HUES64 (cell line): ENCODE measurements at regions not wholly inside any gene's neighbourhood (a gene's known extent, or its start where the extent isn't known, plus 50 kb on each side); places are given as distances from the start of the nearest gene placed in this dataset.

Source experiments
- H3K27ac ChIP-seq: 2 replicates; pipeline ENCODE4 v1.7.0; 2013; ENCODE audit warnings: low read depth, low read length, inconsistent platforms
- H3K27me3 ChIP-seq: 2 replicates; pipeline ENCODE4 v1.6.1; 2013; ENCODE audit warnings: mild to moderate bottlenecking, low read length; ENCODE audit not compliant: insufficient read depth
- H3K36me3 ChIP-seq: 2 replicates; pipeline ENCODE4 v1.6.1; 2013; ENCODE audit warnings: mild to moderate bottlenecking, low read length; ENCODE audit not compliant: insufficient read depth
- H3K4me1 ChIP-seq: 2 replicates; pipeline ENCODE4 v1.6.1; 2013; ENCODE audit warnings: mild to moderate bottlenecking, low read length, moderate library complexity; ENCODE audit not compliant: insufficient read depth
- H3K4me3 ChIP-seq: 2 replicates; pipeline ENCODE4 v1.5.1; 2013; ENCODE audit warnings: mild to moderate bottlenecking, low read length, moderate library complexity
- H3K9ac ChIP-seq: 2 replicates; pipeline ENCODE4 v1.6.1; 2013; ENCODE audit warnings: mild to moderate bottlenecking, low read depth, low read length
- H3K9me3 ChIP-seq: 2 replicates; pipeline ENCODE4 v1.6.1; 2013; ENCODE audit warnings: low read depth, low read length; ENCODE audit not compliant: insufficient read depth
- WGBS: fragments of 150-250, 120-280 bp; methylation state at CpG from one replicate; pipeline ENCODE4 v1.1.7; 2013; ENCODE audit warnings: missing lambda C conversion rate; 5-methylcytosine and 5-hydroxymethylcytosine counted together

DNA sequence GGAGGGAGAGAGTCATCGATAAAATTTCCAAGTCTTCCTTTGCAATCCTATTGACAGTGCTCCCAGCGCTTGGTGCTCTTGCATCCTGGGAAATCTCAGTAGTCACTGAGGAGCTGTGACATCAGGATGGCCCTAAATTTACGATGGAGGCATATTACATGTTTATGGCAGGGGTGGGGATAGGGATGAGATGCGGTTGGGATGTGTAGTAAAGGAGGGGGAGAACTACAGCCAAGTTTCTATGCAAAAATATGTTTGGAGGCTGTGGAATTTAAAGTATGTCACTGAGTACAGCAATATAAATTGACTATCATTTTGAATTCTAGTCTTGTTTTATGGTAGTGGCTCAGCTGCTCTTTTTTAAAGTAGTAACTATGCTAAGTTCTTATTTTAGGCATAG lies 544.9 kb downstream of the PKHD1 start:
- Histone ChIP-seq H3K27me3 (no peaks in the 10 kb centered on the region), H3K36me3 (no peaks in the 10 kb centered on the region), H3K9me3 (no peaks in the 10 kb centered on the region), H3K4me1 (no peaks in the 10 kb centered on the region), H3K4me3 (no peak overlapping the region), H3K9ac (no peak overlapping the region), H3K27ac (no peak overlapping the region)
- 93% methylated on average over 4 of the region's 4 CpGs for WGBS

DNA sequence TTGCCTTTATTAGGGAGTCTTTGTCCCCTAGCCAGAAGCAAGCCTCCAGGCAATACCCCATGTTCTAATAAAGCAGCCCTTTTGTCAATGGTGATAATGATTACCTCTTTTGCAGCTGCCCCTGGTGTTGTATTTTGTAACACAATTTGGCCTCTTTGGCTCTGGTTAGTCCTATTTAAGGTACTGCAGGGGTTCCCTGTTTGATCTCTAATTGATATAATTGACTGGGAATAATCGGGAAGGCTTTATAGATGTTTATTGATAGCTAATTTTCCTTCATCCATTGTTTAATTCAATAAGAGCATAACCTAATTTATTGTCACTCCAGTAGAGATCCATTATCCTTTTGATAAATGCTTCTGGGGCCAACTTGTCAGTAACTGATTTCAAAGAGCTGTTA lies 537.2 kb downstream of the PKHD1 start:
- H3K9ac ChIP-seq = no peak overlapping the region
- no CpG with 5 or more reads among the region's 1 CpG for WGBS
- no peaks in the 10 kb centered on the region for H3K36me3 ChIP-seq
- no peak overlapping the region for H3K4me3 ChIP-seq
- H3K27ac ChIP-seq = no peak overlapping the region
- peaks cover 4% of the 10 kb centered on the region; the same call in 1 of the 2 replicates for H3K4me1 ChIP-seq
- no peaks in the 10 kb centered on the region for H3K9me3 ChIP-seq
- H3K27me3 ChIP-seq = no peaks in the 10 kb centered on the region

DNA sequence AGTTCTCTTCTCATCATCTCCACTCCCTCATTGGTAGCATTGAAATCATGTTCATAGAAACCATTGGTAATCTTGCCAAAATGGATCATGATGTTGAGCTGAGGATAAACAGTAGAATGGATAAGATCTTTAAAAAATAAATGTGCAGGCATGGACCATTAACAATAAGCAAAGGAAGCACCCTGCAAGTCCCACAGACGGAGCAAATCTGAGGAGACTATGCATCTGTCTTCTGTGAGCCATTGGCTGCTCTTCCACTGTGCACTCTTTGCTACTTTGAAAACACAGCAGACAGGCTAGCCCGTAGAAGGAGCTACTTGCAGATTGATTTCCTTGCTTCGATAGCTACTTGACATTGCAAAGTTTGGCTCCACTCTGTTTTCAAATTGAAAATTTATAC lies 535.0 kb downstream of the PKHD1 start:
- peaks cover 4% of the 10 kb centered on the region; the same call in 1 of the 2 replicates for H3K4me1 ChIP-seq
- no peaks in the 10 kb centered on the region for H3K27me3 ChIP-seq
- WGBS = 93% methylated on average over 3 of the region's 3 CpGs
- no peak overlapping the region for H3K27ac ChIP-seq
- no peak overlapping the region for H3K9ac ChIP-seq
- H3K36me3 ChIP-seq = no peaks in the 10 kb centered on the region
- no peaks in the 10 kb centered on the region for H3K9me3 ChIP-seq
- H3K4me3 ChIP-seq = no peak overlapping the region

DNA sequence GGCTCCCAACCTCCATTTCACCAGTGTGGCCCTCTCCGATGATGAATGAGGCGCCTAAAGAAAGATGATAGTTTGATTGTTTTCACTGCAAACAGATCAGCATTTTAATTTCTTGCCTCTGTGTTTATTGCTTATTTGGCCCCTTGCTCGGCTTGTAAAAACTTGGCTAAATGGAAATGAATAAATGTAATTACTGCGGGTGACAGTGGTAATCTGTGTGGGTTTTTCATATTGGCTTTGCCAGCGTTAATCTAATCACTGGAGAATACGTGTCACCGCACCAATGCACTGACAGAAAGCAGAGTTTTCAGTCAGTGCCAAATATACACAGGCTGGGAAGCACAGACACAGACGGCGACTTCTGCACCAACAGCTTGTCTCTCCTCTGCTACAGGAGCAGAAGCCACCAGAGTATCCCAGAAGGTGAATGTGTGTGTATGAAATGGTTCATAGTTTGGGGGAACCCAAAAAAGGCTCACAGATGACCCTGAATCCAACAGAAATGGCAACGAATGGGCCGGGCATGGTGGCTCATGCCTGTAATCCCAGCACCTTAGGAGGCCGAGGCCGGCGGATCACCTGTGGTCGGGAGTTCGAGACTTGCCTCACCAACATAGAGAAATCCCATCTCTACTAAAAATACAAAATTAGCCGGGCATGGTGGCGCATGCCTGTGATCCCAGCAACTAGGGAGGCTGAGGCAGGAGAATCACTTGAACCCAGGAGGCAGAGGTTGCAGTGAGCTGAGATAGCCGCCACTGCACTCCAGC lies 534.0 kb downstream of the PKHD1 start:
- H3K4me3 ChIP-seq = no peak overlapping the region
- no peaks in the 10 kb centered on the region for H3K36me3 ChIP-seq
- H3K27ac ChIP-seq = no peak overlapping the region
- H3K4me1 ChIP-seq = peaks cover 4% of the 10 kb centered on the region; the same call in 1 of the 2 replicates
- no peak overlapping the region for H3K9ac ChIP-seq
- H3K27me3 ChIP-seq = no peaks in the 10 kb centered on the region
- H3K9me3 ChIP-seq = no peaks in the 10 kb centered on the region
- WGBS = 95% methylated on average over 19 of the region's 19 CpGs

DNA sequence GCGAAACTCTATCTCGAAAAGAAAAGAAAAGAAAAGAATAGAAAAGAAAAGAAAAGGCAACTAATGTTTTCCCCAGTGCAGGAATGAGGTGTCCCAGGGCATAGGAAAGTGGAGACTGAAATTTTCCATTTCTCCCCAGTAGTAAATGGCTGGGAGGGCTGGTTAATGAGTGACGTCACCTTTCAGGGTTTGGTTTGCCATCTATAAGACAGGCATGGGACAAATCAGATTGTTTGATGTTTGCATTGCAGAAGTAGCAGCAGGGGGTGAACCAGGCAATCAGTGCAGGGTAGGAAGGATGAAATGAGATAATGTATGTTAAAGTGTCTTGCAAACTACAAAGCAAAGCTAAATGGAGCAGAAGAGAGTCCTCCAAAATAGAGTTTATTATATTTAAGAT lies 533.4 kb downstream of the PKHD1 start:
- Histone ChIP-seq H3K9ac (no peak overlapping the region), H3K27me3 (no peaks in the 10 kb centered on the region), H3K36me3 (no peaks in the 10 kb centered on the region), H3K27ac (no peak overlapping the region), H3K9me3 (no peaks in the 10 kb centered on the region), H3K4me1 (peaks cover 4% of the 10 kb centered on the region; the same call in 1 of the 2 replicates), H3K4me3 (no peak overlapping the region)
- 81% methylated on average over 3 of the region's 3 CpGs for WGBS

DNA sequence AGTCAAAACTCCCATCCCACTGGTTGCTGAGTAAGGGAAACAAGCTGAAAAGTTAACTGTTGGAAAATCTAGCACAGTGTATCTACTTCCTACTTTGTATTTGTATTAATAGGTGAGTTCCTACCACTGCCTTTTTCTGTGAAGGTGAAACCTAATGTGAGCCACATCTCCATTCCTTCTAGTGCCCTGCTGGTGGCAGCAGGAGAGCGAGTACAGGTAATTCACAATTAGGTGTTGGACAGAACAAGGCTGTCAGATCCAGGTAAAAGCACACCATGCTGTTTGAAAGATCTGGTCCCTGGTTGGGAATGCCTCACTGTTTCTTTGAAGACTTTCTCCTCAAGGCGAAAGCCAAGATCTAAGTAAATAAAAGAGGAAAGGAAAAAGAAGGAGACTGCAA lies 528.4 kb downstream of the PKHD1 start:
- Histone ChIP-seq H3K4me3 (no peak overlapping the region), H3K36me3 (no peaks in the 10 kb centered on the region), H3K27me3 (no peaks in the 10 kb centered on the region), H3K9me3 (no peaks in the 10 kb centered on the region), H3K4me1 (peaks cover 17% of the 10 kb centered on the region), H3K27ac (no peak overlapping the region), H3K9ac (no peak overlapping the region)
- WGBS = 81% methylated on average over 2 of the region's 2 CpGs

DNA sequence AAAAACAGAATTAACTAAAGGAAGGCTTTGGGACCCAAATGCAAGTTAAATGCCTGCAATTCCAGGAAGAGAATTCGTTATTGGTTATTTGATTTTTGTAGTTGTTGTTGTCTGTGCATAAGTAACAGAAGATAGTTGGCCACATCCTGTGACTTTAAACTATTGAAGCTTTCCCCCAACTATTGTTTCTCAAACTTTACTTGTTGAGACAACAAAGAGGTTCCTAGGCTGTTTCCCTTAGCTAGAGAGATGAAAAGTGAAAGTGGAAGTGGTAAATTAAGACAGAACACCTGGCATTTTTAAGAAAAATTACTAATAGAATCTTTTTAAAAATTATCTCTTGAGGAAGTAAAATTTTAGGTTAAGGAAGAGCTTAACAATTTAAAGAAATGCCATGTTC lies 525.2 kb downstream of the PKHD1 start:
- WGBS = 50% methylated on average over 1 of the region's 1 CpG
- Histone ChIP-seq H3K4me3 (no peak overlapping the region), H3K4me1 (peaks cover 14% of the 10 kb centered on the region)

More for the DNA sequence above, 525.2 kb downstream of the PKHD1 start:
- no peaks in the 10 kb centered on the region for H3K27me3 ChIP-seq
- no peaks in the 10 kb centered on the region for H3K36me3 ChIP-seq
- H3K9ac ChIP-seq = no peak overlapping the region
- no peaks in the 10 kb centered on the region for H3K9me3 ChIP-seq
- no peak overlapping the region for H3K27ac ChIP-seq
